ENCODE measurements at regions not wholly inside any gene's neighbourhood (a gene's known extent, or its start where the extent isn't known, plus 50 kb on each side); places are given as distances from the start of the nearest gene placed in this dataset.

DNA sequence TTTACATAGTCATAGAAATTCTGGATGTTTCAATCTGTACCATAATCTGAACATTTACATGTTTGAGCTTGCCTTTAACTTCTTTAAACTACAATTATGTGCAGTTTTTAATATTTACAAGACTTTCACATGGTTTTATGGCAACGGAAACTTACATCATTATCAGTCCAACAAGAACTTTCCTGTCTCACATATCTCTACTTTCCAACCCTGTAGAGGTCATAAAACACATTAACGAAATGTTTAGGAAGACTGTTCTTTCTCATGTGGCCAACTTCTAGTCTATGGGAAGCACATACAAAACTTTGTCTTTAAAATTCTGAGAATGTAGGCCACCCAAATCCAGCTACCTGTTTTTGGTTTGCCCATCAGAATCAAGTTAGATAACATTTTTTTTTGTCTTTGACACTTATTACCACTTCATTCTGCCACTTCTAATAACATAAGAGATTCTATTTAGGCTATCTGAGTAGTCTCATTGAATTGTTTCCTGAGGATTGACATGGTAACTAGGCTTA lies 693.2 kb downstream of the KCNJ3 start:
- Histone ChIP-seq H3K9me3 (ENCODE audit: low read depth, low read length) (no peaks in the 10 kb centered on the region), H3K4me3 (no peak overlapping the region), H3K9ac (ENCODE audit: insufficient read length) (no peak overlapping the region), H3K36me3 (ENCODE audit: insufficient read depth, low read length) (no peaks in the 10 kb centered on the region), H3K27ac (no peak overlapping the region)
- DNase-seq (ENCODE audit: low read depth, low spot score) = no peak
- TF ChIP-seq POLR2AphosphoS5 (IDR thresholded peaks at IDR 0.05; ENCODE audit: borderline replicate concordance, low read depth, low read length) (no peak), EZH2 (IDR thresholded peaks at IDR 0.05) (no peak), FOXP2 (optimal IDR thresholded peaks at IDR 0.05; ENCODE audit: control extremely low read depth, extremely low read length, insufficient read depth) (no peak)

DNA sequence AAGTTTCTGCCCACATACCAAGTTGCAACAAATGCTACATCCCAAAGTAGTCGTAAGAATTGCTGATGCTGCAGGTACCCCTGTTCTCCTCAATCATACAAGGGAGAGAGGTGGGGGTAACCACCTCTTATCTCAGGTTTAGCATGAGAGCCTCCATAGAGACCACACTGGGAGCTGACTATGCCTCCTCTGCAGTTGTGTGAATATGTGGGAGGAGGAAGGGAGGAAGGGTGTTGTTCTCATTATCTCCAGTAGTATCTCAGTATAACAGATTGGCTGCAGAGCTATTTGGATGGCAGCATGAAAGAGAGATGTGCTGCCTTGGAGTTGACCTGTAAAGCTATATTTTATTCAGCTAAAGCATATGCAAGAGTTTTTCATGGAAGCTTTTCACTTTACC lies 690.7 kb downstream of the KCNJ3 start:
- no peaks in the 10 kb centered on the region for H3K9me3 ChIP-seq (ENCODE audit: low read depth, low read length)
- TF ChIP-seq POLR2AphosphoS5 (IDR thresholded peaks at IDR 0.05; ENCODE audit: borderline replicate concordance, low read depth, low read length) (no peak), EZH2 (IDR thresholded peaks at IDR 0.05) (no peak), FOXP2 (optimal IDR thresholded peaks at IDR 0.05; ENCODE audit: control extremely low read depth, extremely low read length, insufficient read depth) (no peak)
- DNase-seq (ENCODE audit: low read depth, low spot score) = no peak
- no peak overlapping the region for H3K9ac ChIP-seq (ENCODE audit: insufficient read length)
- H3K36me3 ChIP-seq (ENCODE audit: insufficient read depth, low read length) = no peaks in the 10 kb centered on the region
- no peak overlapping the region for H3K27ac ChIP-seq
- H3K4me3 ChIP-seq = no peak overlapping the region

DNA sequence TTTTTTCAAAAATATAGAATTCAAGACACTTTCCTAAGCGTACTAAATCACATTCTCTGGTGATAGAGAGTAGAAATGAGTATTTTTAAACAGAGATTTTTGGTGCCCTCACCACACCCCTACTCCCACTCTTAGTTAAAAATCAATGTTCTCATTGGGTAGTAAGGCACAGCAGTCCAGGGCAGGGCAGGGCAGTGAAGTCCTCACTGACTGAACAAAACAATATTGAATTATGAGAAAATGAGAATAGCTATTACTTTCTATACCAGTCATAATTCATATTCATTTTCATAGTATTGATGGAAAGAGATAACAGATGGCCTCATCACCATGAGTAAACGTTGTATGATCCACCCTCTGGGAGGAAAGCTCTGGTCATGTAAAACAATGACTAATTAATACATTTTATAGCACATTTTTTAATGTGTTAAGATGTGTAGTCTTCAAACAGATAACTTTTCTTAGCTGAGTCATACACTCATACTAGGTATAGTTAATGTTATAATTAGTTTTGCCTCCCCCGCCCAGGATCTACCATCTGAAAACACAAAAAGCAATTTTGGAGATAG lies 686.1 kb downstream of the KCNJ3 start:
- Histone ChIP-seq H3K9ac (ENCODE audit: insufficient read length) (no peak overlapping the region), H3K36me3 (ENCODE audit: insufficient read depth, low read length) (no peaks in the 10 kb centered on the region), H3K27ac (no peak overlapping the region), H3K4me3 (no peak overlapping the region), H3K9me3 (ENCODE audit: low read depth, low read length) (no peaks in the 10 kb centered on the region)
- TF ChIP-seq FOXP2 (optimal IDR thresholded peaks at IDR 0.05; ENCODE audit: control extremely low read depth, extremely low read length, insufficient read depth) (no peak), EZH2 (IDR thresholded peaks at IDR 0.05) (no peak), POLR2AphosphoS5 (IDR thresholded peaks at IDR 0.05; ENCODE audit: borderline replicate concordance, low read depth, low read length) (no peak)
- DNase-seq (ENCODE audit: low read depth, low spot score) = no peak

DNA sequence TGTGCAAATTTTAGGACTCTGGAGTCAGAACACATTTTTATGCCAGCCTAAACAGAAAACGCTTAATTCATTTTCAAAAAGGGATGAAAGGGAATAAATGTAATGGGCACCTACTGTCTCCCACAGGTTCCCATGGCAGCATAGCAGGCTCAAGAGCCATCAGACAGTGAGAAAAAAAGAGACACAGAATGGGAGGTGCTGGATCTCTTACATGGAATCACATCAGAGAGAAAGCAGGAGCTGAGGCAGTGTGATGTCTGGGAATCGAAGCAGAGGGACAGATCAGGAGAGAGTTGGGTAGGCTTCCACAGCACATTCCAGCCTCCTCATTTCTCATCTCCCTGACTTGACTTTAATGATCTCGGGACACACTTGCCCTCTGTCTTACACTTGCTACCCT lies 684.3 kb downstream of the KCNJ3 start:
- H3K4me3 ChIP-seq = no peak overlapping the region
- no peaks in the 10 kb centered on the region for H3K36me3 ChIP-seq (ENCODE audit: insufficient read depth, low read length)
- H3K9ac ChIP-seq (ENCODE audit: insufficient read length) = no peak overlapping the region
- DNase-seq (ENCODE audit: low read depth, low spot score) = no peak
- H3K27ac ChIP-seq = no peak overlapping the region
- TF ChIP-seq POLR2AphosphoS5 (IDR thresholded peaks at IDR 0.05; ENCODE audit: borderline replicate concordance, low read depth, low read length) (no peak), EZH2 (IDR thresholded peaks at IDR 0.05) (no peak), FOXP2 (optimal IDR thresholded peaks at IDR 0.05; ENCODE audit: control extremely low read depth, extremely low read length, insufficient read depth) (no peak)
- H3K9me3 ChIP-seq (ENCODE audit: low read depth, low read length) = no peaks in the 10 kb centered on the region

DNA sequence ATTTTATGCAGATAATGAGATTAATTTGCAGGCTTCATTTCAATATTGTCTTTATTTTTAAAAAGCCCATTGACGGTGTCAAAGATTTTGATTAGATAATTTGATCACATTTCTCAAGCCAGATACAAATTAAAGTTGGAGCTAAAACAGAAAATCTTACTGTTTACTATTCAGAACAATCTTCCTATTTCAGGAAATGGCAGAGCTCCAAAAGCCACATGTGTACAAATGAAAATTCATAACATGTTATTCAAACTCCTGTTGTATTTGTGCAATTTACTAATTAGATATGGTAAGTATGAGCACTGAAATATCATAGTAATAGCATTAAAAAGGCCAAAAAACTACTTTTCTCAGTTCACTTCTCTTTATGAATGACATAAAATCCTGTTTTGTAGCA lies 682.9 kb downstream of the KCNJ3 start:
- Histone ChIP-seq H3K9ac (ENCODE audit: insufficient read length) (no peak overlapping the region), H3K9me3 (ENCODE audit: low read depth, low read length) (no peaks in the 10 kb centered on the region), H3K36me3 (ENCODE audit: insufficient read depth, low read length) (no peaks in the 10 kb centered on the region), H3K27ac (no peak overlapping the region), H3K4me3 (no peak overlapping the region)
- TF ChIP-seq EZH2 (IDR thresholded peaks at IDR 0.05) (no peak), POLR2AphosphoS5 (IDR thresholded peaks at IDR 0.05; ENCODE audit: borderline replicate concordance, low read depth, low read length) (no peak), FOXP2 (optimal IDR thresholded peaks at IDR 0.05; ENCODE audit: control extremely low read depth, extremely low read length, insufficient read depth) (no peak)
- DNase-seq (ENCODE audit: low read depth, low spot score) = no peak

DNA sequence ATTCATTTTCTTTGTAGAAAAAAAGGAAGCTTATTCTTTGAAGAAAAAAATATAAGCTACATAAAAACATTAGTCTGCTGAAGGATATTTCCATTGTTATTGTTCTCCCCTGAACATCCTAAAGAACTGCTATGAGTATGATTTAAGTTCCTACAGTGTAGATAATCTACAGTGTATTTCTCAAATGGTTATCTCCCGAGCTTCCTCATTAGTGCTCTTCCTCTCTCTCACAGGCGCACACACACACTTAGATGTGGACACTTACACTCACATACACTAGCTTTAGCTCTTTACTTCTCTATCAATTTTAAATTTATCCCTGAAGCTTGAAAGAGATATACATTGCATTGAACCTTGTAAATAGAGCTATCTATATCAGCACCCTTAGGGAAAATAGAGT lies 681.0 kb downstream of the KCNJ3 start:
- no peaks in the 10 kb centered on the region for H3K9me3 ChIP-seq (ENCODE audit: low read depth, low read length)
- H3K36me3 ChIP-seq (ENCODE audit: insufficient read depth, low read length) = no peaks in the 10 kb centered on the region
- no peak overlapping the region for H3K4me3 ChIP-seq
- TF ChIP-seq EZH2 (IDR thresholded peaks at IDR 0.05) = no peak
- TF ChIP-seq FOXP2 (optimal IDR thresholded peaks at IDR 0.05; ENCODE audit: control extremely low read depth, extremely low read length, insufficient read depth) = no peak
- TF ChIP-seq POLR2AphosphoS5 (IDR thresholded peaks at IDR 0.05; ENCODE audit: borderline replicate concordance, low read depth, low read length) = no peak
- H3K27ac ChIP-seq = 0 out of 2 replicates have a peak overlapping the region, but pooled peaks have one; percentile 19
- no peak overlapping the region for H3K9ac ChIP-seq (ENCODE audit: insufficient read length)
- DNase-seq (ENCODE audit: low read depth, low spot score) = no peak

DNA sequence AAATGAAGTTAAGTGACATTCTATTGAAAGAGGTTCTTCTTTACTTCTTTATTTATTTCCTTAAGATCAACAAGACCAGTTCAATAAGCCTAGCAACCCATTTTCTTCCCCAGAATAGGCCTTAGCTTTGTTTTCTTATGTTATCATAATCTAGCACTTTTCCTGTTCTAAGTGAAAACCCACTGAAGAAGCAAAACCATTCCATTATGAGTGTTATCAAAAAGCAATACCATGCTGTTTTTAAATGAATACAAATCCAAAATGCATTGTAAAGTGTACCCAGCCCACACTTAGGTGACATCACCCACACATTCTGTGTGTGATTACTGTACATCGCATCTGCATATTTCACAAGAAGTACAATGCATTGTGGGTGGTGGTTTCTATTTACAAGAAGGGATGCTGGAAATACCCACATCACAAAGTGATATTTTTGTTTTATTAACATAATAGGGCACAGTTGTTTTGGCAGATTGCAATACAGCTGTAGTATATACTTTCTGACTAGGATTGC lies 679.5 kb downstream of the KCNJ3 start:
- H3K4me3 ChIP-seq = no peak overlapping the region
- TF ChIP-seq FOXP2 (optimal IDR thresholded peaks at IDR 0.05; ENCODE audit: control extremely low read depth, extremely low read length, insufficient read depth) (no peak), POLR2AphosphoS5 (IDR thresholded peaks at IDR 0.05; ENCODE audit: borderline replicate concordance, low read depth, low read length) (no peak), EZH2 (IDR thresholded peaks at IDR 0.05) (no peak)
- H3K9ac ChIP-seq (ENCODE audit: insufficient read length) = no peak overlapping the region
- no peaks in the 10 kb centered on the region for H3K36me3 ChIP-seq (ENCODE audit: insufficient read depth, low read length)
- no peak for DNase-seq (ENCODE audit: low read depth, low spot score)
- H3K9me3 ChIP-seq (ENCODE audit: low read depth, low read length) = no peaks in the 10 kb centered on the region
- no peak overlapping the region for H3K27ac ChIP-seq

DNA sequence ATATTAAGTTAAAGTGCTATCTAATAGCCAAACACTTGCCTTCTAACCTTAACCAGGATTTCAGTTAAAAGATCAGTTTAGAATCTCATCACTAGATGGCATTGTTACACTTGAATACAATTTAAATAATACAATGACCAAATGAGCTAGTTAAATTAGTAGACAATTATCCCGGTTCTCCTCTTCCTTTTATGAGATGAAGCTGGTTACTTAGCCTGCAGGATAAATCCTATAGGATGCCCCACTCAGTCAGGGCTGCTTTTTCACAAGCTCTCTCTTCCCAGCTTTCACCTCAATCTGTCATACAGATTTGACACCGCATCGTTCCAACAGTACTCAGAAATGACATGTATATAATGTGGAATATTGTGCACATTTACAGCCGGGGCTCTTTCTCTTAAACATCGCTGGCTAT lies 678.8 kb downstream of the KCNJ3 start:
- H3K27ac ChIP-seq = no peak overlapping the region
- H3K9me3 ChIP-seq (ENCODE audit: low read depth, low read length) = no peaks in the 10 kb centered on the region
- peak; percentile 16 for DNase-seq (ENCODE audit: low read depth, low spot score)
- TF ChIP-seq FOXP2 (optimal IDR thresholded peaks at IDR 0.05; ENCODE audit: control extremely low read depth, extremely low read length, insufficient read depth) (no peak), POLR2AphosphoS5 (IDR thresholded peaks at IDR 0.05; ENCODE audit: borderline replicate concordance, low read depth, low read length) (no peak), EZH2 (IDR thresholded peaks at IDR 0.05) (no peak)
- no peak overlapping the region for H3K9ac ChIP-seq (ENCODE audit: insufficient read length)
- no peaks in the 10 kb centered on the region for H3K36me3 ChIP-seq (ENCODE audit: insufficient read depth, low read length)
- no peak overlapping the region for H3K4me3 ChIP-seq
